ENCODE measurements at regions not wholly inside any gene's neighbourhood (a gene's known extent, or its start where the extent isn't known, plus 50 kb on each side); places are given as distances from the start of the nearest gene placed in this dataset.

DNA sequence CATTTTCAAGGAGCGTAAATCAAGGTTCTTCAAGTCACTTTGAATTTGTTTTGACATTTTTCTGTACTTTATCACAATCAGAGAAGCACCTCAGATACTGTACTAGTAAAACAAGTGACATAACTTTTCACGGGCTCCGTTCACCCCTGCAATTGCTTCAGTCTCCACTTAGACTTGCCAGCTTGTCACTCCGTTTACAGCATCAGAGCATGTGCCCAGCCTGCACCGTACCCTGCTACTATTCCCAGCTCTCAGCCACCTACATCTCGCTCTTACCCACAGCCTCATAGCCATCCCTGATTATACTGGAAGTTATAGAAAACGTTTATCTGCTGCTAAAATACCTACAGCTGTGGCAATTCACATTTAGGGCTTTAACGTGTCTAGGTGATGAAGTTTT, 135.3 kb upstream of the TENM3 start:
- no peak for DNase-seq

DNA sequence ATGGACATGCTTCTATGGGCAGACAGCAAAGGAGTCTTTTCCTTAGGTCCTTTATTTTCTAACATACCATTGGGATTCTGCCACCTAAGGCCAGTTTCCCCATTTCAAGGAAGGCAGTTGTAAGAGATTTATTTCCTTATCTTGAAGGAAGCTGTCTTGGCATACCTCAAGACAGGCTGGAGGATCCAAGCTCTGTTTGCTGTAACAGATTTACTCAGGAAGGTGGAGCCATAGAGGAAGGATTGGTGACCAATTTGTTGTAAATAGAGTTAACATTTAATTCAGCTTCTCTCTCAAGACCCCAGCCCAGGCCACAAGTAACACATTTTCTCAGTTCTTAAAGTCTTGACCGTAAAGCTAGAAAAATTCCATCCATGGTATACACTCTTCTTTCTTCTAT, 131.6 kb upstream of the TENM3 start:
- no peak for DNase-seq

DNA sequence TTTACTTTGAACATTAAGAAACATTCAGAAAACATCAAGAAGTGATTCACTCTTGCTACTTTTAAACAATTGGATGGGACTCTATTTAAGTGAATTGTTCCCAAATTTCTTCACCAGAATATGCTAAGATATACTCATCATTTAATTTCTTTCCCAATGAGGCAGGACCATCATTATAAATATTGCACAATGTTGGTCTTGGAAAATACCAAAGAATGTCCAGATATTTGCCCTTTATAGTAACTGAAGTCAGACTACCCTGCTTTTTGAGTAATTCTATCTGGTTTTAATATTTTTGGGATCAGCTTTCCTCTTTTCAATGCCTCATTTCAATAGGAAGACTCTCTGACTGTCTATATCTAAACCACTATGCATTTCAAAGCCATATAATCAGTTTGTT, 129.4 kb upstream of the TENM3 start:
- no peak for DNase-seq

DNA sequence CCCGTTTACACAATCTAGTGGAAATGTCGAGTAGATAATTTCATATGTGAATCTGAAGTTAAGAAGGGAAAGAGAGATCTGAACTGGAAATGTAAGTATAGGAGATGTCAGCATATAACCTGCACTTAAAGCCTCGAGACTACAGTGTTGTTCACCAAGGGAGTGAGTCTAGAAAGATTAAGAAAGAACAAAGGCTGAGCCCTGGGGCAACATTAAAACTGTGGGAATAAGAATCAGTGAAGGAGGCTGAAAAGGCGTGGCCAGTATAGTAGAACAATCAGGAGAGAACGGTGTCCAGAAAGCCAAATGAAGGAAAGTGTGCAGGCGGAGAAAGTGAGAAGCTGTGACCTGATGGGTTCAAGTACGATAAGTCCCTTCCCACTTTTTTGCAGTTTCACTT, 118.8 kb upstream of the TENM3 start:
- no peak for DNase-seq

- no peak for DNase-seq
Observed at GRCh38 chr4:182126096-182126495, 117.1 kb upstream of the TENM3 start.

DNA sequence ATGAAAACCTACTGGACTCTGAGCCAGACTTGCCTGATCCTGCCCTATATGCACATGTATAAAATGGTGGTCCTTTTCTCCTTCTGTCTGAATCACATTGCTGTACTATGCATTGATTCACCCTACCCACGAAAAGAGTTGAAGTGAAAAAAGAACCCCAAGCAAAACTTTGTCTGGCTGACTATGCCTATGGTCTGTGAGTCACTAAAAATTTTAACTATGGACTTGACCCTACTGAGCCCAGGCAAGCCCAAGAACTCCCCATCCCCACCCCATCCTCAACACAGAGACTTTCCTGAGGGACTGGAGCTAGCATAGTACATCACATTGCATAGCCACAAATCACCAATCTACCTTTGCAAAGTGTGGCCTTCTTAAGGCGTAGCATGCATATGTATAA, 116.6 kb upstream of the TENM3 start:
- no peak for DNase-seq

DNA sequence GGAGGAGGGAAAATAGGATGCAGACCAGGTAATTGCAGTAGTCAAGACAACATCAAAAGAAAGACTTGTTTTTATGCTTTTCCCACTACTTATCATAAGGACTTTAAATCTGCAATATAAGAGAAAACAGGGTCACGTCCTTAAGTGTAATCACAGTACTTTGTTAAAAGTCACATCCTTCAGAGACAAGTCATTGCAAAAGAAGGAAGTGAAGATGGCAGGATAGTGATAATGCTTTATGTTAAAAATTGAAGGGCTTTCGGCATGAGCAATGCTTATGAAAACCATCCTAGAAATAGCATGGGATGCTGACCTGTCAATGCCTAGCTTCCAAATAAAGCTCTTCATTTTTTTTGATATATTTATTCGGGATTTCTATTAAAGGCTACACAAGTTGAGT, 110.2 kb upstream of the TENM3 start:
- DNase-seq: no peak

- no peak for DNase-seq
Observed at GRCh38 chr4:182134261-182134660, 108.9 kb upstream of the TENM3 start.

DNA sequence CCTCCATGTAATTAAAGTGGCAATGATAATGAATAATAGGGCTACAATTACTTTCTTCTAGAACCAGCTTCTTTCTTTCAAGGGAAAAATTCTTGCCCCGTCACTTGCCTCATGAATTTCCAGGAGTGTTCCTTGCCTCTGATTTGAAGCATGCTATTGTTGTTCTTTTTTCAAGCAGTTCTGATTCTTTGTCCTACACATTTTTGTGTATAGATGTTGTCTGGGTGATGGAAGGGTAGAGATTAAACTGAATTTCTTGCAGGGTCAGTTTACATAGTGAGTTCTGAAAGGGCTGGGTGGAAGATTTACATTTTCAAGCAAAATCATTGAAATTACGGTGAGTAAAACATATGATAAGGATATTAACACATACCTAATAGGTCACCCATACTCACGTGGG, 107.0 kb upstream of the TENM3 start:
- DNase-seq: no peak

DNA sequence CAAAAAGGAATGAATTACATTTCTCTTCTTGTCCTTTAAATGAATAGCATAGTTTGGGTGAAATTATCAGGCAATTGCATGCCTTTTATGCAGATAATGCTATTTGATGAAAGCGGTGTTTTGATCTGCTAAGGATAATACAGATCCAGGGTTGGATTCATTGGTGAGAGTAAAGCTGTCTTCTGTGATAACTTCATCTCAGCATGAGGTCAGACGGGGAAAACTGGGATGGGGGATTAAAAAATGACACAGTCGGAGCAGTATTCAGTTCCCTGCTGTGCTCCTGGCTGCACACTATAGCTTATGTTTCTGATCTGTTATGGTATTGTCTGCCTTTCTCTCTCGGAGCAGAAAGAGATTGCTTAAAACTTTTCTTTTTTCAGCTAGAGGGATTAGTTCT, 105.9 kb upstream of the TENM3 start:
- DNase-seq: no peak

GRCh38 chr4:182139491-182139890, 103.7 kb upstream of the TENM3 start:
- no peak for DNase-seq

GRCh38 chr4:182140547-182140946, 102.7 kb upstream of the TENM3 start:
- no peak for DNase-seq

GRCh38 chr4:182141061-182141460, 102.1 kb upstream of the TENM3 start:
- DNase-seq: peak; percentile 24

GRCh38 chr4:182142176-182143085, 100.8 kb upstream of the TENM3 start:
- no peak for DNase-seq

DNA sequence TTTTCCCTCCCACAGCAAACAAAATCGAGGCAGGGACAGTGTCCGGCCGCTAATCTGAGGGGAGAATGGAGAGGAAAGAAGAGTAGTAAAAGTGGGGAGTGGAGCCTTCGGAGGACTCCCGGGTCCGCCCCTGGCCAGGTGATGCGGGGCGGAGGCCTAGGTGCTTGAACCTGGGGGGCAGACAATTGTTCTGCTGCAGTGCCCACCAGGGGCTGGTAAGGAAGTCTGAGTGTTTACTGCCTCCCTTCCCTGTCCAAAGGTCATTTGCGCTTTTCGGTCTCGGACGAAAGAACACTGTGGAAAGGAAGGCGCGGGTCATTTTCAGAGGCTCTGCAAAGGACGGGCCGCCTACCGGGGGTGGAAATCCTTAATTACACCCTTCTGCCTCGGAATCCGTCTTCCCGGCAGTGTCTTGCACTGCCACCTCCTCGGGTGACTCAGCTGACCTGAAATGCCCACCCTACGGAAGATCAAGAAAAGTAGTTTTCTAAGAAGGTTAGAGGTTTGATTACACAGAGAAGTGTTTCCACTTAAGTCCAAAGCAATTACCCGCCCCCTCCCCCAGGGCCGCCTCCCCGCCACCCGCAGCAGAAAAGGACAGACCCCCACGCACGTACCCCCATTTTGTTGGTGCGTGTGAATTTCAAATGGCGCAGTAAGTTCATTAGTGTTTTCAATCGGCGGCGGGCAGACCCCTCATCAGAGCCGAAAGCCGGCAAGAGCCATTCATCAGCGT, 99.9 kb upstream of the TENM3 start:
- DNase-seq: no peak

DNA sequence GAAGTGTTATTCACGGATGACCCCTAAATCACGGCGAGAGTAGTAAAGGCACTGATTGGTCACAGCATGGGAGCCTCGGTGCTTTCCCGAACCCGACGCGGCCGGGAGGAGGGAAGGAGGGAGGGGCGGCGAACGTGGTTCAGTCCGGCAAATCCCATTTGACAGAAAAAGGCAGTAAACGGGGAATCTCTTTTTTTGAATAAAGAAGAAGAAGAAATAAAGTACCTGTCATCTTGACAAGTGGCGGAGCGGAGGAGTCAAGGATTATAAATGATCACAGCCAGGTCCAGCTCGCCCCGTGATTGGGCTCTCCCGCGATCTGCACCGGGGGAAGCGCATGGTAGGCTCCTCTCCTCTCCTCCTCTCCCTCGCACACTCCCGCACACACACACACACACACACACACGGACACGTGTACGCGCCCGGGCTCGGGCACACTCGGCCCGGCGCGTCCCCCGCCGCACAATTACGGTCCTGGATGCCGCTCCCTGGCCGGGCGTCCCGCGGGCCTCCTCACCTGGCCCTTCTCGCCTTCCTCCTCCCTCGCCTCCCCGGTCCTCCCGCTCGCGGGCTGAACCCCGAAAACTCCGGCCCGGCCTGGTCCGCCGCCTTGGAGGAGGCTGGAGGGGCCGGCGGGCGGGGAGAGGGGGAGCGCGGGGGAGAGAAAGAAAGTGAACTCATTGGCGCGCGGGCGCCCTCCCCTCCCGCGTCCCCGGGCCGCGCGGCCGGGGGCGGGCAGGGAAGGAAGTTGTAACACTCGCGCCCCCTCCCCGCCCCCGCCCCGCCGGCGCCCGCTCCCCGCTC, 99.2 kb upstream of the TENM3 start:
- DNase-seq: peak; percentile 74

DNA sequence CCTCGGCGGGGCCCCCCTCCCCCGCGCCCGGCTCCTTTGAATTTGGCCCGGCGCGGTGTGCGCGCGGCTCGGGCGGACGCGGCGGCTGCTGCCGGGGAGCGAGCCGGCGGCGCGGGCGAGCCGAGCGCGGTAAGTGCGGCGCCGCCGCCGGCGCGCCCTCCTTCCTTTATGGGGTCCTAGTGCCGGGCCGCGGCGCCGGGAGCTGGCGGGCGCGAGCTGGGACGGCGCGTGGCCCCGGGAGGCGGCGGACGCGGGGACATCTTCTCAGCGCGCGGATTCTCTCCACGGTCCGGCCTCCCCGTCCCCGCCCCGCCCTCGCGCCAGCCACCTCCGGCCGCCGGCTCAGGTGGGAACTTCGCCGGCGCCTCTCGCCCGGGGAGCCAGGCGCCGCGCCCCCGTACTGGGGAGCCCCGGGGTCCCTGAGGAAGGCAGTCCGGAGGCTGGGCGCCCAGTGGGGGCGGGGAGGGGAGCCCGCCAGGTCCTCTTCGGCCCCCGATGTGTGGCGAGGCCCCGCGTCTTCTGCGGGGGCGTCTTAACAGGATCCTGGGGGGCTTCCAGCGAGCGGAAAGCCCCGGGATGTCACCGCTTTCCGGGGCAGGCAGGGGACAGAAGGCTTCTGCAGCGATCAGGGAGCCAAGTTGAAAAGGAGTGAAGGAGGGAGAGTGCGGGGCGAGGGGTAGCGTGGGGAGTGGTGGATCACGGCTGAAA, 98.4 kb upstream of the TENM3 start:
- peak; percentile 11 for DNase-seq

DNA sequence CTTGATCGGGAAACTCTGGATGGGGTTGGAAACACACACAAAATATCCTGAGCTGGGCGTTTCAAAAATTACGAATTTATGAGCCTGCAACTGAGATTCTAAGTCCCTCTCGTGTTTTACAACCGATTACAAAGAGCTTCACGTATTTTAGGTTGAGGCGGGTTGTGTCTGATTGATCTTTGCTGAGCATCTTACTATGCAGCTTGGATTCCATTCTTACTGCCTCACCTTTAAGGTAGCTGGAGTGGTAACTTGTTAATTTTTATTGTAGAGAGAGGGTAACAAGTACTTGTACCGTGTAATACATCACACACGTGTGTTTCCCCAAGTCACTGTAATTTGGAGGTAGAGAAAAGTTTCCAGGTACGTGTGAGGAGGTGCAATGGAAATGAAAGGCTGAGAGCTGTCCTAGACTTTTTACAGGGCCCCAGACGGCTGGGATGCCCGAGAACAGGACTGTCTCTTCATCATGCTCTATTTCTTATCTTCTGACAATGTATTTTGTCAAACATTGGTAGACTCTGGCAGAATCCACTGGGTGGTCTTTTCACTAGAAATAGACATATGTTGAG, 97.8 kb upstream of the TENM3 start:
- peak; percentile 5 for DNase-seq

DNA sequence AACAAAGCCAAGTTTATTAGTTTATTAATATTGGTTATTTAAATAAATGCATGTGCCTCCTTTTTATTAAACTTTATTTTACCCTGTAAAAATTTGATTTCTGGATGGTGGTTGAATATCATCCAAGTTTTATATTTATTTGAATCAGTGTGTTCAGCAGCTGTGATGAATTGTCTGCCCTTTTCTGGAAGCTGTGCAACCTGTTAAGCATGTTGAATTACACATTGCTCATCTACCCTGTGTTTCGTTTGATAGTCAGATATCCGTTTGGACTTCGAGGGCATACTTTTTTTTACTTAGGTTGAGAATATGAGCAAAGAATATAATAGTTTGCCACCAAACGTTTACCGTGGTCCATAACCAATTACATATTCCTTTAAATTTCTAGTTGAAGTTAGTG, 95.8 kb upstream of the TENM3 start:
- DNase-seq: no peak

DNA sequence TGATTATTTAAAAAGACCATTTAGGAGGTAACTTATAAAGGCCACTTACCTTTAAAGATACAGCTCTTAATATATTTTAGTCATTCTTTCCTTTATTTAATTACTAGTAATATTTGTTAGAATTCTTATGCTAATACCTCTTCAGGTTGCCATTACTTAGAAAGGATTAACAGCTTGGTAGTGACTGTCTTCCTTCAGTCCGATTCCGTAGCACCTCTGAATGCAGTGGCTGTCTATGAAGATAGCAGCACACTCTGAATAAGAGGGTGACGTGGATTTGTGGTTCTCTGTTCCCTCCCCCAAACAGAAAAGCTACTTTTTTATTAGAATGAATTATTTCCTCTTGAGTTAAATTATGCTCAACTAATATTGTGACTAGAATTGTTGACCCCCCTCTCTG, 92.6 kb upstream of the TENM3 start:
- DNase-seq: no peak

DNA sequence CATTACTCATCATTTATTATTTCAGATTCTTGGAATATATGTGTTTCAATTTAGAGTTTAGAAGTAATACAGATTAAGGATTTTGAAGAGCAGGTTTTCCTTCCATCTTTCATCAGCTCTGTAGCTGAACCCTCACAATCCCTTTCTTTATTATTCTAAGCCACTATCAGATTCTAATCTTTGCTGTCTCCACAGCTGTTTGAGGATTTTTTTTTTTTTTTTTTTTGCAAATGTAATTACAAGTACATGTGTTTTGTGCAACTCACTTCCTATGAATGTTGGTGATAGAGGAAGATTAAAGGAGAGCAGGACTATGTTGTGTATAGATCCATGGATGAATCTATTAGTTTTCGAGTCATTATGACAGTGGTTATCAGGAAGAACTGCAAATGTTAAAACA, 87.4 kb upstream of the TENM3 start:
- no peak for DNase-seq

DNA sequence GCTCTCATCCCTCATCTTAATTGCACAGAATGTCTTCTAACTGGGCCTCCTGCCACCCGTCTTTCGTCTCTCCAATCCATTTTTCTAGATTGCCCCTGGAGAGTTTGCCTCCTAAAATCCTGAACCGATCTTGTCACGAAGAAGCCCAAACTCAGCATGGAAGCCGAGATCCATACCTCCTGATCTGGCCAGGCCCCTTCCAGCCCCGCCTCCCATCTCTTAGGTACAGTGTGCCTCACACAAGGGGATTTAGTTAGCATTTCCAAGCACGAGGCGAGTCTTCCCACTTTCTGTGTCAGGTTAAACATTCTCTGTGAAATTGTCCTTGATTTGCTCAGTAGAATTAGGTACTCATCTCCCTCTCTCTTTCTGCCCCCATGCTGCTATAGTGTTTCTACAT, 80.0 kb upstream of the TENM3 start:
- DNase-seq: no peak

DNA sequence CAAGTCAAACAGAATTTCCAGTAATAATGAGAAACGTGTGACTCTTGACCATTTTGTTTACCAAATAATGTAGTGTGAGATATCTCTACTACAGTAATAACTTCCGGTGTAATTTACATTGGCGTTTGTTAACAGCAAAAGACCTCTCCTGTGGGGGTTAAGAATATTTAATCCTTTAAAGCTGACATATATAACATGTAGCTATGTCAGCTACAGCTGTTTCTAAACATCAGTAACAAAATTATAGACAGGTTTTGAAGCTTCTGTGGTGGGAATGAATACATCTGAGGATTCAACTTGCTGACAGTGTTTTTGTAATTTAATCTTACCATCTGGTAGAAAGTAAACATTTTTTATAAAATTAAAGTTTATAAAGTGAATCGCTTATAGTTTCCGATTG, 73.6 kb upstream of the TENM3 start:
- DNase-seq: no peak
